ENCODE measurements at regions not wholly inside any gene's neighbourhood (a gene's known extent, or its start where the extent isn't known, plus 50 kb on each side); places are given as distances from the start of the nearest gene placed in this dataset.
A peak's percentile ranks its signal among the peaks of the same experiment; 100 is the strongest.

DNA sequence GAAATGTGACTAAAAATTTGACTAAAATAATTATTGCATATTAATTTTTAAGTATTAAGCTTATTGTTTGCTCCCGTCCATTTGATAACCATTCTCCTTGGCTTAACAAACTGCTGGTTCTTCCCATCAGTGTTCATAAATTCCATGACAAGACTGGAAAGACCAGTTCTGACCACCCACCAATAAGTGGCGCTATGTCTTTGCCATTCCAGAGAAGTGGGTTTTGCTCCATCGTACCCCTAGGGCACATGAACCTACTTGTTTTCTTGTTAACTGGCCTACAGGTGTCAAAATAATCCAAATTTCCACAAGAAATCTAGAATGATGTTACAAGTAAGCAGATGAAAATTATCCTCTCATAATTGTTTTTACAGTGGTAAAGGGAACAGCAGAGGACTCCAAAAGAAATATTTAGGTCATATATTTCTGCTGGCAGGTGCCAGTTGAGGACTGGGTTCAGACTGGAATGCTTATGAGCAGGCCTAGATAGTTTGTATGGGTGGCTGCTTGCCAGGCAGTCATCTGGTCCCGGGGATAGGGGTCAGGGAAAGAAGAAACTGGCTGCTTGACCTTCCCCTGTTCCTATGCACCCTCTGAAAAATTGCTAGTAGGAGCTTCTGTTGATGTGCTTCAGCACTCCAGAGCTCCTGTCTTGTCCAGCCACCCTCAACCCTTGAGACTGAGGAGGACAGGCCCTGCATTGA is 283.1 kb upstream of the ADAMTSL1 start:
- no peak overlapping the region for H3K27ac ChIP-seq
- TF ChIP-seq, protein P1, sequence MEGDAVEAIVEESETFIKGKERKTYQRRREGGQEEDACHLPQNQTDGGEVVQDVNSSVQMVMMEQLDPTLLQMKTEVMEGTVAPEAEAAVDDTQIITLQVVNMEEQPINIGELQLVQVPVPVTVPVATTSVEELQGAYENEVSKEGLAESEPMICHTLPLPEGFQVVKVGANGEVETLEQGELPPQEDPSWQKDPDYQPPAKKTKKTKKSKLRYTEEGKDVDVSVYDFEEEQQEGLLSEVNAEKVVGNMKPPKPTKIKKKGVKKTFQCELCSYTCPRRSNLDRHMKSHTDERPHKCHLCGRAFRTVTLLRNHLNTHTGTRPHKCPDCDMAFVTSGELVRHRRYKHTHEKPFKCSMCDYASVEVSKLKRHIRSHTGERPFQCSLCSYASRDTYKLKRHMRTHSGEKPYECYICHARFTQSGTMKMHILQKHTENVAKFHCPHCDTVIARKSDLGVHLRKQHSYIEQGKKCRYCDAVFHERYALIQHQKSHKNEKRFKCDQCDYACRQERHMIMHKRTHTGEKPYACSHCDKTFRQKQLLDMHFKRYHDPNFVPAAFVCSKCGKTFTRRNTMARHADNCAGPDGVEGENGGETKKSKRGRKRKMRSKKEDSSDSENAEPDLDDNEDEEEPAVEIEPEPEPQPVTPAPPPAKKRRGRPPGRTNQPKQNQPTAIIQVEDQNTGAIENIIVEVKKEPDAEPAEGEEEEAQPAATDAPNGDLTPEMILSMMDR (conservative IDR thresholded peaks at IDR 0.05) = peak; percentile 21
- TF ChIP-seq ZFX (IDR thresholded peaks at IDR 0.05) = no peak

DNA sequence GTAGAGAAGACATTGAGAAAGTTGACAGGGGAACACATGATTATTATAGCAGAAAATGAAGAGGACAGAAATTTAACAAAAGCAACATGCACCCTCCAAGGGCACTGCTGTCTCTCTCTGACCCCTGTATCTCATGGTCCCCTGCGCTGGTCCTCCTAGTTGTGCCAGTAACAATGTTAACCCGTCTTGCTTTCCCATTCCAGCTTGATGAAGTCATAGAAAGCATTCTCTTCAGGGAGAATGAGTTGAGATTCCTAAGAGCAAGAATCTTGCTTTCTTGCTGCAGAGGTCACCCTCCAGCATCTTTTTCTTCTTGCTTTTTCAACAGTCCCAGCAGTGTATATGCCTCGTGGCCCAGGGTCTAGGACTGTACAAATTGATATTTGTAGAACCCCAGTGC is 279.6 kb upstream of the ADAMTSL1 start:
- H3K27ac ChIP-seq = no peak overlapping the region
- TF ChIP-seq, protein P1 (conservative IDR thresholded peaks at IDR 0.05) = no peak
- no peak for TF ChIP-seq ZFX (IDR thresholded peaks at IDR 0.05)

DNA sequence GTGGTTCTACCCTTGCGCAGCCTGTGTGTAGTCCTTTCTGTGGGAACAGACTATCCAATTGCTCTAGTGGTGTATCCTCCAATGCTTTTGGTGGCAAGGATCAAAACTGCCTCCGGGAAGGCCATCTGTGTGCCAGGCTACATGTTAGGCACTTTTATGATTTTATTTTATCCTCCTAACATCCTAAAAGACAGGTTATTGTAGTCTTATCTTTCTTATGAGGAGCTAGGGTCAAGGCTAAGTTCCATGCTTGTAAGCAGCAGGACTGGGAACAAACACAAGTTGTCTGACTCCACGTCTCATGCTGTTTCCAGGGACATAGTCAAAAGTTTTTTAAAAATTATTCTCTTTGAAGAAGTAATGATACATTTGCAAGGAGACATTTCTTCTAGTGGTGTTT is 278.7 kb upstream of the ADAMTSL1 start:
- TF ChIP-seq ZFX (IDR thresholded peaks at IDR 0.05) = no peak
- TF ChIP-seq, protein P1 (conservative IDR thresholded peaks at IDR 0.05) = no peak

DNA sequence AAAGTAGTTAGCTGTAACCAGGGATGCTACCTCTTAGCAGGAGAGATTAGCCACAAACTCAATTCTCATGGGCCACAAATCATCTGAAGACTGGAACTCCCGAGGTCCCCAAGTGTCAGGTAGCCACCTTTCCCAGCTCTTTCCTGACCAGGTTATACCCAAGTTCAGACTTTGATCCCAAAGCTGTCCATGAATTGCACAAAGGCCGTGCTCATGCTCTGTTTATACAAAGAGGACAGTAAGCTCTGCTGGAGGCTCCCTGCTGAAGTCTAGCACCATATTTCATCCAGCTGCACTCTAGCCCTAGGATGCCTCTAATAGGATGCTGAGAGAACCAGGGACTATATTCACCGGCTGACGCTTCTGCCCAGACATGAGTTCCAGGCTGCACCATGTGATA is 271.0 kb upstream of the ADAMTSL1 start:
- no peak for TF ChIP-seq ZFX (IDR thresholded peaks at IDR 0.05)
- TF ChIP-seq, protein P1 (conservative IDR thresholded peaks at IDR 0.05) = no peak
- no peak overlapping the region for H3K27ac ChIP-seq

More for the DNA sequence above, 278.7 kb upstream of the ADAMTSL1 start:
- no peak overlapping the region for H3K27ac ChIP-seq

DNA sequence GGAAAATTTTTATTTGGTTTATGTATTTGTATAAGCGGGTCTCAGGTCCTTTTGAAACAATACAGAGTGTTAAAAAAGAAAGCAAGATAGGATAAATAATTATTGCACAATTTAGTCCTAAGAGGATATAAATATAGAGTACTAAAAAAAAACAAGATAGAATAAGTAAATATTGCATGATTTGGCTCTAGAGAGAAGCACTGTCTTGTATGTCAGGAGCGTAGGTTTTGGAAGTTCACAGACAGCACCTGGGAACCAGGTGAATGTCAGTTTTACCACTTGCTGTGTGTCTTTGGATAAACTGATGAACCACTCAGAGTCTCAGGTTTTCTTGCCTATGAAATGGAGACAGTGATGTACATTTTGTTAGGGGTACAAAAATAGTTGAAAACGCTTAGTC is 266.2 kb upstream of the ADAMTSL1 start:
- TF ChIP-seq, protein P1 (conservative IDR thresholded peaks at IDR 0.05) = no peak
- H3K27ac ChIP-seq = no peak overlapping the region

DNA sequence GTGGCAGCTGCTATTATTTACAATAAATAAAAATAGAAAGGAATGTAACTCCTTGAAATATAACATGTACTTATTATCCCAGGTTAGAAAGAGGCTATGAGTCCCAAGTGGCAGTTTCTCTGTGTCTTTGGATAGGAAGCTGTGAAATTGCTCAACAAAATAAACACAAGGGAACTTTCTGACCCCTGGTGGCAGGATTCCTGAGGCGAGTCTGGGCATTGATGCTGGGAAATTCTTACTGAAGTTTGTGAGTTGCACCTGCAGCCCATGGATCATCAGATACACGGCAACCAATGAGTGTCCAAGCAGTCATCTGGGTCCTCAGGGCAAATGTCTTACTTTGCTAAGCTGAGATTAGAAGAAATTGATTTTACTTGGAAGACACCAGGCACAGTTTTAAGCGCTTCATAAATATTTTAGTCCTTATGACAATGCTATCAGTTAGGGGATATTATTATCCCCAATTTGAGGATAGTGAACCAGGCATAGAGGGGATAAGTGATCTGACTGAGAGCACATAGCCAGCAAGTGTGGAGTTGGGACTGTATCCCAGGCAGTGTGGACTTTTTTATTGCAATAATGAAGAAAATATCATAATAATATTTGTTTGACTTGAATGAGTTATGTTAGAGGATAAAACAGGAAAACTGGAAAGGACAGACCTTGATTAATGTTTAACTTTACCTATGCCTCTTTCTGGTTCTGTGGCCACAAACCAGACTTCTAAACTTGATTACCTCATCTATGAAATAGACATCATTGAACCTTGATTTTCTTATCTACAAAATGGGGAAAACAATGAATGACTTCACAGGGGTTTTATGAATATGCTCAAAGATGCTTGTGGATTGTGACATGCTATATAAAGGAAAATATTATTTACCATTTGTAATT is 265.5 kb upstream of the ADAMTSL1 start:
- TF ChIP-seq, protein P1 (conservative IDR thresholded peaks at IDR 0.05) = peak; percentile 81
- no peak for TF ChIP-seq ZFX (IDR thresholded peaks at IDR 0.05)
- no peak overlapping the region for H3K27ac ChIP-seq

DNA sequence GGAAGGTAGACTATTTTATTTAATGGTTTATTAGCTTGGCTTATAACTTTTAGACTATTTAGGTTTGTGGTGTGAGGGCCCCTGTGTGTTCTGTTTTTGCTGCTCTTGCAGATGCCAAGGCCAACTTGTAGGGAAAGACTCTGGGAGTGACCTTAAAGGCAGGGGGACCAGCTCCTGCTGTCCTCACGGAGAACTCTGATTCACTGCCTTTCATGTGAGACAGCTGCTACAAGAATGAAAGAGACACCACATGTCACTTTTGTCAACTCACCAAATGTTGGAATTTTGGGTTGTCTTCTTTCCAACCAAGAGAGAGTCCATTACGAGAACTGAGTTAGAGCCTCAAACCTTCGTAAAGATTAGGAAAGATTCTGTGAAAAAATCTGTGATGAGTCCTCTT is 258.3 kb upstream of the ADAMTSL1 start:
- H3K27ac ChIP-seq = no peak overlapping the region
- TF ChIP-seq, protein P1 (conservative IDR thresholded peaks at IDR 0.05) = no peak
- TF ChIP-seq ZFX (IDR thresholded peaks at IDR 0.05) = no peak

Data from C4-2B (cell line).